ENCODE measurements at regions not wholly inside any gene's neighbourhood (a gene's known extent, or its start where the extent isn't known, plus 50 kb on each side); places are given as distances from the start of the nearest gene placed in this dataset.
A peak's percentile ranks its signal among the peaks of the same experiment; 100 is the strongest.

- no peak for DNase-seq
These were observed 310.4 kb downstream of the GPAT3 start for GRCh38 chr4:83846193-83846830.

GRCh38 chr4:83839615-83840014 lies 303.7 kb downstream of the GPAT3 start:
- DNase-seq, result no peak

- no peak for DNase-seq
These were observed 301.9 kb downstream of the GPAT3 start for GRCh38 chr4:83837614-83838308.

- no peak for DNase-seq
These were observed 298.0 kb downstream of the GPAT3 start for GRCh38 chr4:83833920-83834319.

- no peak for DNase-seq
These were observed 296.4 kb downstream of the GPAT3 start for GRCh38 chr4:83832110-83832825.

- DNase-seq, result peak; percentile 18
These were observed 295.7 kb downstream of the GPAT3 start for GRCh38 chr4:83831588-83831987.

- DNase-seq, result no peak
These were observed 294.4 kb downstream of the GPAT3 start for GRCh38 chr4:83830138-83830888.

- no peak for DNase-seq
These were observed 292.7 kb downstream of the GPAT3 start for GRCh38 chr4:83828601-83829000.

GRCh38 chr4:83821493-83821892 lies 285.6 kb downstream of the GPAT3 start:
- DNase-seq, result no peak

GRCh38 chr4:83819582-83819981 lies 283.7 kb downstream of the GPAT3 start:
- no peak for DNase-seq

GRCh38 chr4:83810428-83810827 lies 274.5 kb downstream of the GPAT3 start:
- peak; percentile 48 for DNase-seq

- DNase-seq, result no peak
These were observed 273.7 kb downstream of the GPAT3 start for GRCh38 chr4:83809581-83809980.

- no peak for DNase-seq
These were observed 257.6 kb downstream of the GPAT3 start for GRCh38 chr4:83793481-83793880.

- no peak for DNase-seq
These were observed 250.0 kb downstream of the GPAT3 start for GRCh38 chr4:83785891-83786290.

- DNase-seq, result no peak
These were observed 247.3 kb downstream of the GPAT3 start for GRCh38 chr4:83783215-83783614.

- DNase-seq, result no peak
These were observed 246.7 kb downstream of the GPAT3 start for GRCh38 chr4:83782591-83782990.

- DNase-seq, result no peak
These were observed 245.5 kb downstream of the GPAT3 start for GRCh38 chr4:83781434-83781833.

- DNase-seq, result no peak
These were observed 244.3 kb downstream of the GPAT3 start for GRCh38 chr4:83780053-83780733.

GRCh38 chr4:83779103-83780052 lies 243.5 kb downstream of the GPAT3 start:
- DNase-seq, result no peak

- DNase-seq, result no peak
These were observed 236.8 kb downstream of the GPAT3 start for GRCh38 chr4:83772685-83773084.

GRCh38 chr4:83771113-83771705 lies 235.3 kb downstream of the GPAT3 start:
- DNase-seq, result peak; percentile 59

Data from fibroblast of skin of abdomen (primary cell).